Stimulated activated CD4-positive, alpha-beta T cell treated with anti-CD3 and anti-CD28 coated beads, Interleukin-4, amount 100 ng/mL, for 4 hours (primary cell): ENCODE measurements at regions not wholly inside any gene's neighbourhood (a gene's known extent, or its start where the extent isn't known, plus 50 kb on each side); places are given as distances from the start of the nearest gene placed in this dataset.

Experiments used
- DNase-seq, 2 experiments: peaks; one replicate each; pipeline ENCODE4 v3.0.0-alpha.2; 2020

DNA sequence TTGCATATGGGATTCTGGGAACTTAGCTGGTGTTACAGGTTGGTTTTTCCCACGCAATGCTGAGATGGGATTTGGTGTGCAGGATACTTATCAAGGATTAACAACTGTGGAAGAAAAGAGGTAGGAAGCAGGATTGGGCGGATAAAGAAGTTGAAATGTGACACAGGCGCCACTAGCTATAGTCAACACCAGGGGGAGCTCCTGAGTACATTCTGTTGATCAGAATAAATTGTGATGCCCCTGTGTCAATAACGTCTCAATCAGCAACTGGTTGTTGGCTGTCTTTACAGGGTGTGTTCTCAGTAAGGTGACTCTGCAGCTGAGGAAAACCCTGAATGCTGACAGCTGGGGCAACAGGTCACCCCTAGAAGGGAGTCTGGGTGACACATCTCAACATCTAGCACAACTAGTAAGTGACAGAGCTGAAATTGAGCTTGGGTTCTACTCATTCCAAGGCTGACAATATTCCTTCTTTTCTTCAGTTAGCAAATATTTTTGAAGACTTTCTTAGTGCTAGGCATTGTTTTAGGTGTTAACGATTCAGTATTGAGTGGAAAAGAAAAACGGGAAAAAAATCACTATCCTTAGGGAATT, 143.0 kb downstream of the ARL6IP6 start:
- no peak for DNase-seq

DNA sequence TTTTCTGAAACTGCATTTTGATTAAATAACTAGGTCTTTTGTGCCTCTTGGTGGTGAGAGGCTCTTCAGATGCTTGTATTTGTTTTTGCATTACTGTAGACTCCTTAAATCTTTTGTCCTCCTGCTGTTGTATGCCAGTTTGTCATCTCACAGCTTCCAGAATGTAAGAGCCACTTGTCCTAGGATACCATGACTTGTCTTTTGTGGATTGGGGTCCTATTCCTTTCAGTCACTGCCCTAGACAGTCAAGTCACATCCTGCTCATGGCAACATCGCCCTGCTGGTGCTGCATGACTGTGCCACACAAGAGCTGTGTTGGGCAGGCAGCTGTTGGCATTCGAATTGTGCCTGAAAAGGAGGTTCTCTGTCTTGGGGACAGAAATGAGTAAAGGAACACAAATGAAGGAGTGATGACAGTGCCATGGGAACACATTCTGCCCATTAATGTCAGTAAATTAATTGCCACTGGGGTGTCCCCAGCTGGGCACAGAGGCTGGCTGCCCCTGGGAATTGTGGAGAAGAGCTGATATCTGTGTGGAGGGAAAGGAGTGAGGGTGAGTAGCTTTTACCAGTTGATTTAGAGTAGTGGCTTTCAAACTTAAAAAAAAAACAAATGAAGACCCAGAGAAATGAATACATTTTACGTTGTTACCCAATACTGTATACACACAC, 140.3 kb downstream of the ARL6IP6 start:
- DNase-seq = no peak

DNA sequence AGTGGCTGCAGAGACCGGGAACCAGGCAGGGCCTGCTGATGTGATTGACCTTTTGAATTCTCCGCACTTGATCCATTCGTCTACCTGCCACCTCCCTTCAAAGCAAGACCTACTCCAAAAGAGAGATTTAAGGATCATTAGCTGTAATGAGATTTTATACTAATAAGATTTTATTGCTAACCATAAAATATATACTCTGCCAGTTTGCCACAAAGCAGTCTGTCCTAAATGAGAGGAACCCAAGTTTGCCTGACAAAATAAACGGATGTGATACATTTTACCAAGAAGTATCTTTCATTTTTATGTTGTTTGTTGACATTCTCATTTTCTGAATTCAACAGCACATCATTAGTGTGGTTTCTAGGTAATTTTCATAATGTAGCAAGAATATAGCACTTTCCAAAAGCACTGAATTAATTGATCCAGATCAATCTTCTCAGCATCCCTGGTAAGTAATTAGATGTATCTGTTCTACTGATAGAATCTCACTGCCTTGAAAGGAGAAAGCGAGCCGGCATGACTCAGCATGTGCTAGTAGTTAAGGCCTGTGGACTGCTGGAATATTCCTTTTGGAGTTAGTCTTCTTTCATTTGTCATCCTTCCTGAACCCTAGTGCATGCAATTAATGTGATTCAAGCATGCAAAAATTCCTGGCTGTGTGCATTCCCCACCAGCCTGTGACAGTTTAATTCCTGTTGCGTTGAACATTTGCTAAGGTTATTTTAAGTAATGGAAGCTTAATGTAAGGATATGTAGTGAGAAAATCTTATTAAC, 128.5 kb downstream of the ARL6IP6 start:
- DNase-seq = no peak

DNA sequence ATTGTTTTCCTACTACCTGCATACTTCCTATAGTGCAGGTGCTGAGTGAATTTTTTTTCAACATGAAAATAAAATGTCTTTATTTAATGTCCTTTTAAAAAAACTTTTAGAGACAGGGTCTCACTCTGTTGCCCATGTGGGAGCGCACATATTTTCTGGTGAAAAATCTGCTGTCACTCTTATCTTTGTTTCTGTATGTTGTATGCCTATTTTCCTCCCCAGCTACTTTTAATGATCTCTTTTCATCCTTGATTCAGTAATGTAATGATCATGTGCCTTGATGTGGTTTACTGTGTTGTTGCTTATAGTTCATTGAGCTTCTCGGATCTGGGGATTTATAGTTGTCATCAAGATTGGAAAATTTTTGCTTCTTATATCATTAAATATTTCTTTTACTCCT, 117.3 kb downstream of the ARL6IP6 start:
- no peak for DNase-seq

DNA sequence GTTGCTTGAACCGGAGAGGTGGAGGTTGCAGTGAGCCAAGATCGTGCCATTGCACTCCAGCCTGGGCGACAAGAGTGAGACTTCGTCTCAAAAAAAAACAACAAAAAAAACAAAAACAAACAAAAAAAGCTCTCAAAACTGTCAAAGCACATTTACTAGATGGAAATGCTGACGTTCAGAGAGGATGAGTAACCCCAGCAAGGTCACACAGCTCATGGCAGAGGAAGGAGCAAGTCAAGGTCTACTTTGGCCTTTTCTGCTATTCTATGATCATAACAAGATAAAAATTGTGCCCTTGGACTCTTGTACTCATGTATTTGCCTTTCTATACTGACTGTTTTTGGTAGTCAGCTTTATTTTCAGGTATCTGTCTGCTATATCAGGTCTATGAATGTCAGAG, 109.5 kb downstream of the ARL6IP6 start:
- DNase-seq = no peak

DNA sequence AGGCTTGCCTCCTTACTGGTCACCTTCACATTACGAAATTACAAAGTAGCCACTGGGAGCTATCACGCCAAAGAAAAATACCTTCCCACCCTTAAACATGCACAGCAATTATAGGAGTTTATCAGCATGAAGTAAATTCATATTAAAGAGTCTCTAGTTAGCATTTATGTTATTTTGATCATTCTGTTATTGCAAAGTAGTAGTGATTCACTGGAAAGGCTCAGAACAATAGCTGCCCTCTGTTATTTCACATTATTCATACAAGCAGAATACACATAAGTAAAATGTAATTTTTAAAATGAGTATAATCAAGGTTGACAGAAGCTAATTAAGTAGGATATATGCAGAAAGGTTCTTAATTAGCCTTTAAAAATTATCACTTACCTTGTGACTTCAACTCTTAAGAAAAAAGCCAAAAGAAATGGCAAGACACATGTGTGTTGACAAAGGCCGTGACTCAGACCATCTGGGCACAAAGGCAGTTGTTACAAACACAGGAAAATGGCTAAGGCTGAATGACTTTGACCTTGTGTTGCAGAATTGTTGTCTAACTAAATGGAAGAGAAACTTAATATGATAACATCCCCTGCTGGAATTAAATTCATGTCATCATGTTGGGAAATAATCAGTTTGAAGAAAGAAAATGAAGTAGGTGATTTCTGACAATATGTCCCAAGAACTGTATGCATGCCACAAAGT, 108.3 kb downstream of the ARL6IP6 start:
- no peak for DNase-seq

DNA sequence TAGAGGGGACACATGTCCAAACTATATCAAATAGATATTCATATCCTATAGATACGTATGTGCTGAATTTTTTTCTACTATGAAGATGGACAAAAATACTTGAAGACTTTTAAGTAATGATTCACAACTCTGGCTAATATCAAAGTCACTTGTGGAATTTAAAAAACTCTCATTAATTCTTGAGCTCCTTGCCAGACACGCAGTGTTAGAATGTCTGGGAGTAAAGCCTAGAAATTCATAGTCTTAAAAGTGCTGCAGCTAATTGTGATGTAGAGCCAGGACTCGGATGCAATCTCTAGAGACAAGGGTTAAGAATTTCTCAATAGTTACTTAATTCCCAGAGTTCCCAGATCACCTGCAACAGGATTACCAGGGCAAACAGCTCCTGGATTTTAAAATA, 107.4 kb downstream of the ARL6IP6 start:
- no peak for DNase-seq

DNA sequence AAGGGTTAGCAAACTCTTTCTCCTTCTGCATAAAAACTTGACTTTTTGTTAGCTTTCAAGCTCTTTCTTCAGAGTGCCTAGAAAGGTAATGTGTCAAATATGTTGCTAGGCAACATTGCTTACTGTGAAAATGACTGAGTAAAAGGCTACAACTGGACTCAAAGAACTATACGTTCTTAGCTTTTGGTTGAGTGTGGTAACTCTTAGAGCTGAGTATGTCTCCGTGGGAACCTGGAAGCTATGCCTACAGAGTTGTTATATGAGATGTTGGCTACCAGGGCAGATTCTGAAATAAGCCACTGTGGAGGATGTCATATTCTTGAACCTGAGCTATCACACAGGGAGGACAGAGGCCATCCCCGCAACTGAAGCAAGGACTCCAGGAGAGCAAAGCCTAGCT, 105.5 kb downstream of the ARL6IP6 start:
- no peak for DNase-seq

DNA sequence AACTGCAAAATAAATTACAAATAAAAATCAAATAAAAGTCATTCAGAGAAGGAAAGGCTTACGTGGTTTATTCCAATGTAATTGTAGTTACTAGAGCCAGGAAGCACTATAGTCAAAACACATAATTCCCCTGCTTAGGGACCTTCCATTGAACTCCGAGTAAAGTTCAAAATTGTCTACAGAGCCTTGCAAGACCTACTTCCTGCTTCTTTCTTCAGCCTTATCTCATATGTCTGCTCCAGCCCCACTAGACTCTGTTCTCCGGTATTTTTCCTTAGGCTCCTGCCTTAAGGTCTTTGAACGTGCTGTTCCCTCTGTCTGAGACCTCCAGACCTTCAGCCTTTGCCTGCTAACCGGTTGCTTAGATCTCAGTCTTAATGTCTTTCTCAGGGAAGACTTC, 104.3 kb downstream of the ARL6IP6 start:
- DNase-seq = no peak

DNA sequence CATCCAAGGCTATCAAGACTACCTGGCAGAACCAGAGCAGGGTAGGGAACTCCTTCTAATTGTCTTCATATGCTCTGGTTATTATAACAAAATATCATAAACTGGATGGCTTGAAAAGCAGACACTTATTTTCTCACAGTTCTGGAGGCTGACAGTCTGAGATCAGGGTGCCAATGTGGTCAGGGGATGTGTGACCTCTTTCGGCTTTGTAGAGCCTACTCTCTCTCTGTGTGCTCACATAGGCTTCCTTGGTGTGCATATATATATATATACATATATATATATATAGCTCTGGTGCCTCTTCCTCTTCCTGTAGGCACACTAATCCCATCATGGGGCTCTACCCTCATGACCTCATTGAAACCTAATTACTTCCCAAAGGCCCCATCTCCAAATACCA, 101.6 kb downstream of the ARL6IP6 start:
- DNase-seq = no peak

DNA sequence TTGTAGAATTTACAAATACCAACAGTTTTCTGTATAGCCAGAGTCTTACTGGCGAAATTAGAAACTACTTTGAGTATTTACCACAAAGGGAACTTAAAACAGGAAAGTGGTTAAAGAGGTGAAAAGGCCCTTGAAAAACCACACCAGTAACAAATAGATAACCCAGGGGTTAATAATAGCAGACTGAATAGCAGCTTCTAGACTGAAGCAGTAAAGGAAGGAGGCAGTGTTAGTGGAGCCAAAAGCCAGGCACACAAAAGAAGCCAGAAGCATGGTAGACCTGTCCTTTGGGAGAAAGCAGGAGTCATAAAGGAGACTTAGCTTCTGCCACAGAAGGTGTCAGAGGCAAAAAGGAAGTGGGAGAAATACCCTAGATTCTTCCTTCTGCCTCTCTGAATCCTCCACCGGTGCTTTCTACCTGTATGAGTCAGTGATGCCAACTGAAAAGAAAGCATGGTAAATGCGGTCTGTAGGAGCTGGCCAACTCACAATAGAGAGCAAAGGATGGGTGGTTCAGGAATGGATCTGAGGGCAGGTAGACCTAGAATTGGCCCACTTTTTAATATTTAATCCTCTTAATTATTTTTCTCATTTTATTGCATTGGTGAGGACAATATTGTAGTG, 97.3 kb downstream of the ARL6IP6 start:
- DNase-seq = no peak

DNA sequence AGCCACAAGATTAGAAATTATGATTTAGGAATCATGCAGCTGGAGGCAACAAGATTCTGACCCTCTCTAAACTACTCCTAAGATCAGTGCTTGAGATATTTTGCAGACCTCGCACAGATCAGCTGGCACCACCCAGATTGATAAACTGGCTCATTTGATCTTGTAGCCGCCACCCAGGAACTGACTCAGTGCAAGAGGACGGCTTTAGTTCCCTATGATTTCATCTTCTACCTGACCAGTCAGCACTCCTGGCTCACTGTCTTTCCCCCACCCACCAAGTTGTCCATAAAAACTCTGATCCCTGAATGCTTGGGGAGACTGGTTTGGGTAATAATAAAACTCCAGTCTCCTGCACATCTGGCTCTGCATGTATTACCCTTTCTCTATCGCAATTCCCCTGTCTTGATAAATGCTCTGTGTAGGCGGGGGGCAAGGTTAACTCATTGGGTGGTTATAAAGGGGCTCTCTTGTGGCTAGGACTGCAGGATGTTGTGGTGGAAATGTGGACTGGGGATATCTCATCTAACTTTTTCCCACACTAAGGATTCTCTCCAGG, 96.1 kb downstream of the ARL6IP6 start:
- DNase-seq = no peak

DNA sequence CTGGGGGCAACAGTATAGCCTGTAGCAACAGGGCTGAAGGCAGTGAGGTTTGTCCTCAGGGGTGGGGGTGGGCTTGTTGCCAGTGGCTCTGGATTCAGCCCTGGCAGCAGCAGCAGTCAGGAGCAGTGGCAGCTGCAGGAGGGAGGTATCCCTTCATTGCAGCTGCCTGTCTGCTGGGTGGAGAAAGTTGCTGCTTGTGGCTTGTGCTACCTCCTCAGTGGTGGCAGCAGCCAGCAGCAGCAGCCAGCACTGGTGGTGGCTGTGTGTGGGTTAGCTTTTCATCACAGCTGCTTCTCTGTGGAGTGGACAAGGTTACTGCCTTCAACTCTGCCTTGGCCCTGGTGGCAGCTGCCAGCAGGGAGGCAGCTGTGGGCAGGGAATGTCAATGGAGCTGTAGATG, 94.9 kb downstream of the ARL6IP6 start:
- no peak for DNase-seq
